Small intestine (tissue), 7 donors: ENCODE measurements at regions not wholly inside any gene's neighbourhood (a gene's known extent, or its start where the extent isn't known, plus 50 kb on each side); places are given as distances from the start of the nearest gene placed in this dataset.

ENCODE experiments used
- DNase-seq, 2 donors: peaks; one replicate each; pipeline versions ENCODE4 v3.0.0 to v3.0.0-alpha.2; 2013
- FAIRE-seq: peaks from 2 replicates; lab custom pipeline; 2012; peaks lifted over from hg19 to GRCh38; lab: Jason Lieb, UNC
- H3K27ac ChIP-seq, 3 donors: one replicate each; pipeline ENCODE4 v1.5.1; 2013; ENCODE audit warnings: low read length in 2 of 3, mild to moderate bottlenecking in 2 of 3, control low read depth in 1 of 3, inconsistent platforms in 1 of 3, low read depth in 1 of 3, moderate library complexity in 1 of 3
- H3K27me3 ChIP-seq, 3 donors: one replicate each; pipeline ENCODE4 v1.6.1; 2013; ENCODE audit warnings: low read length in 3 of 3, inconsistent platforms in 1 of 3; ENCODE audit not compliant: control insufficient read depth in 3 of 3, insufficient read depth in 3 of 3
- H3K36me3 ChIP-seq, 3 donors: one replicate each; pipeline ENCODE4 v1.6.1; 2013; ENCODE audit warnings: low read length in 3 of 3, inconsistent platforms in 1 of 3, low read depth in 1 of 3, mild to moderate bottlenecking in 1 of 3, moderate library complexity in 1 of 3; ENCODE audit not compliant: control insufficient read depth in 3 of 3, insufficient read depth in 2 of 3
- H3K4me1 ChIP-seq, 3 donors: one replicate each; pipeline ENCODE4 v1.6.1; 2013; ENCODE audit warnings: low read length in 2 of 3, inconsistent platforms in 1 of 3, low read depth in 1 of 3, mild to moderate bottlenecking in 1 of 3, moderate library complexity in 1 of 3; ENCODE audit not compliant: control insufficient read depth in 3 of 3, insufficient read depth in 2 of 3
- H3K4me3 ChIP-seq, 3 donors: one replicate each; pipeline ENCODE4 v1.5.1; 2013; ENCODE audit warnings: low read length in 3 of 3, control low read depth in 1 of 3, inconsistent platforms in 1 of 3, low read depth in 1 of 3, mild to moderate bottlenecking in 1 of 3, moderate library complexity in 1 of 3
- H3K9me3 ChIP-seq, 2 donors: one replicate each; pipeline ENCODE4 v1.6.1; 2013; ENCODE audit warnings: low read depth in 1 of 2, low read length in 1 of 2; ENCODE audit not compliant: control insufficient read depth in 2 of 2, insufficient read depth in 1 of 2
- WGBS, 3 donors: extraction: QIAGEN DNeasy Blood & Tissue Kit; methylation state at CpG; one replicate each; pipeline ENCODE4 v1.1.7; 2013; 5-methylcytosine and 5-hydroxymethylcytosine counted together
- donor health status: healthy with polysubstance abuse.
- donor health status: control.
- donor health status: control.
- donor health status: Bipolar disorder and iron deficiency.
- donor health status: healthy.

- H3K27me3 ChIP-seq, result peaks cover 0 to 4% (median 3%) of the 10 kb centered on the region in 3 donors
- H3K36me3 ChIP-seq, result no peaks in the 10 kb centered on the region
- H3K4me3 ChIP-seq, result no peak overlapping the region
- WGBS, 3 donors, result 53 to 59% (median 57%) methylated on average over 10 of the region's 10 CpGs
- peaks cover 0 to 7% of the 10 kb centered on the region in 2 donors for H3K9me3 ChIP-seq
- no peak for FAIRE-seq
- H3K27ac ChIP-seq, result no peak overlapping the region
- DNase-seq, result no peak
- H3K4me1 ChIP-seq, result no peaks in the 10 kb centered on the region
These were observed 289.6 kb downstream of the PREX1 start for GRCh38 chr20:48538058-48538825.

DNA sequence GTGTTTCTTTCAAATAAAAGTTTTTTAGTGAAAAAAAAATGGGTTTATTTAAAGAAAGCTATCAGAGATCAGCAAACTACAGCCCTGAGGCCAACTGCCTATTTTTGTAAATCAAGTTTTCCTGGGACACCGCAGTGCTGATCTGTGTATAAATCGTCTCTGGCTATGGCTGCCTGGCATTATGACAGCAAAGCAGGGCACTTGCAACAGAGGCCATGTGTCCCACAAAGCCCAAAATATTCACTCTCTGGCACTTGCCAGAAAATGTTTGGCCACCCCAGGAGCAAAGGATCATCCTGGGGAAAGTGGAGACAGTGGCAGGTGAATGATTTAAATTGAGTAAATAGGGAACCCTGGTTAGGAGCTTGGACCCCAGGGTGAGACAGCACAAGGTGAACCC, 291.6 kb downstream of the PREX1 start:
- DNase-seq, result no peak
- Histone ChIP-seq H3K4me1 (no peaks in the 10 kb centered on the region), H3K36me3 (no peaks in the 10 kb centered on the region), H3K9me3 (no peaks in the 10 kb centered on the region), H3K27me3 (peaks cover 0 to 3% (median 0%) of the 10 kb centered on the region in 3 donors), H3K27ac (no peak overlapping the region), H3K4me3 (no peak overlapping the region)
- 78 to 85% (median 80%) methylated on average over 2 of the region's 2 CpGs for WGBS, 3 donors
- FAIRE-seq, result no peak

GRCh38 chr20:48535556-48535955, 292.2 kb downstream of the PREX1 start:
- Histone ChIP-seq H3K4me1 (no peaks in the 10 kb centered on the region), H3K4me3 (no peak overlapping the region), H3K27ac (no peak overlapping the region), H3K9me3 (no peaks in the 10 kb centered on the region), H3K36me3 (no peaks in the 10 kb centered on the region), H3K27me3 (peaks cover 0 to 3% (median 0%) of the 10 kb centered on the region in 3 donors)
- FAIRE-seq (no peak), DNase-seq (no peak)
- WGBS, 3 donors, result 88 to 93% (median 89%) methylated on average over 5 of the region's 5 CpGs

DNA sequence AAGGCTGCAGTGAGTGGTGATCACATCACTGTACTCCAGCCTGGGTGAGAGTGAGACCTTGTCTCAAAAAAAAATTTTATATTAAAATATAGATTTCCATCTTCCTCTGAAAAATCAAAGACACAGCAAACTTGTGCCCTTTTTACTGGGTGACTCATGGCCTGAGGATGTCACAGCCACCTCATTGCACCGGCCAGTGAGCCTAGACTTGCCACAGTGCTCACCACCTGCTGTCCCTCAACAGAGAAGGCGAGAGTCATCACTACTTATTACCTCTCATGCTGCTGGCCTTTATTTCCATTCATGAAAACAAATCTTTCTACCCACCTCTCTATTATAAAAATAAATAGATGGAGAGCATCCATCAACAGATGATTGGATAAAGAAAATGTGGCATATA, 295.8 kb downstream of the PREX1 start:
- no peak for FAIRE-seq
- Histone ChIP-seq H3K9me3 (no peaks in the 10 kb centered on the region), H3K4me1 (no peaks in the 10 kb centered on the region), H3K4me3 (no peak overlapping the region), H3K36me3 (no peaks in the 10 kb centered on the region), H3K27ac (no peak overlapping the region), H3K27me3 (peaks cover 0 to 5% (median 0%) of the 10 kb centered on the region in 3 donors)
- no peak for DNase-seq
- 64 to 83% (median 70%) methylated on average over 2 of the region's 2 CpGs for WGBS, 3 donors

- no peak overlapping the region for H3K4me3 ChIP-seq
- DNase-seq, result no peak
- H3K4me1 ChIP-seq, result no peaks in the 10 kb centered on the region
- FAIRE-seq, result no peak
- no peak overlapping the region for H3K27ac ChIP-seq
- WGBS, 3 donors, result 52 to 69% (median 56%) methylated on average over 2 of the region's 2 CpGs
- peaks cover 0 to 7% (median 0%) of the 10 kb centered on the region in 3 donors for H3K27me3 ChIP-seq
- no peaks in the 10 kb centered on the region for H3K36me3 ChIP-seq
- H3K9me3 ChIP-seq, result no peaks in the 10 kb centered on the region
These were observed 296.3 kb downstream of the PREX1 start for GRCh38 chr20:48531505-48531904.

- 63 to 69% (median 64%) methylated on average over 5 of the region's 5 CpGs for WGBS, 3 donors
- H3K4me3 ChIP-seq, result no peak overlapping the region
- no peaks in the 10 kb centered on the region for H3K9me3 ChIP-seq
- H3K36me3 ChIP-seq, result no peaks in the 10 kb centered on the region
- no peak for DNase-seq
- no peak for FAIRE-seq
- H3K4me1 ChIP-seq, result no peaks in the 10 kb centered on the region
- peaks cover 0 to 7% (median 0%) of the 10 kb centered on the region in 3 donors for H3K27me3 ChIP-seq
- no peak overlapping the region for H3K27ac ChIP-seq
These were observed 296.8 kb downstream of the PREX1 start for GRCh38 chr20:48530957-48531356.

- H3K36me3 ChIP-seq, result no peaks in the 10 kb centered on the region
- H3K27me3 ChIP-seq, result peaks cover 0 to 7% (median 0%) of the 10 kb centered on the region in 3 donors
- WGBS, 3 donors, result 83 to 89% (median 86%) methylated on average over 7 of the region's 7 CpGs
- DNase-seq (no peak), FAIRE-seq (no peak)
- no peaks in the 10 kb centered on the region for H3K4me1 ChIP-seq
- H3K4me3 ChIP-seq, result no peak overlapping the region
- no peak overlapping the region for H3K27ac ChIP-seq
- no peaks in the 10 kb centered on the region for H3K9me3 ChIP-seq
These were observed 299.5 kb downstream of the PREX1 start for GRCh38 chr20:48528346-48528745.

GRCh38 chr20:48527771-48528170, 300.0 kb downstream of the PREX1 start:
- H3K27me3 ChIP-seq, result peaks cover 0 to 7% (median 0%) of the 10 kb centered on the region in 3 donors
- H3K27ac ChIP-seq, result no peak overlapping the region
- 72 to 78% (median 75%) methylated on average over 11 of the region's 11 CpGs for WGBS, 3 donors
- H3K4me1 ChIP-seq, result no peaks in the 10 kb centered on the region
- no peaks in the 10 kb centered on the region for H3K9me3 ChIP-seq
- FAIRE-seq (no peak), DNase-seq (no peak)
- H3K4me3 ChIP-seq, result no peak overlapping the region
- no peaks in the 10 kb centered on the region for H3K36me3 ChIP-seq
